SU-DHL-6 (cell line): ENCODE measurements at regions not wholly inside any gene's neighbourhood (a gene's known extent, or its start where the extent isn't known, plus 50 kb on each side); places are given as distances from the start of the nearest gene placed in this dataset.

Experiments used
- H2AFZ ChIP-seq: fragments of 200-600 bp; sonication (generic); 2 replicates; pipeline ENCODE4 v1.6.1; 2014; ENCODE audit warnings: low read depth, mild to moderate bottlenecking, moderate library complexity, mixed read lengths, antibody characterized with exemption, low read length; ENCODE audit not compliant: severe bottlenecking
- H3F3A ChIP-seq: fragments of 200-600 bp; shearing (Covaris generic); 2 replicates; pipeline ENCODE4 v1.6.0; 2016; ENCODE audit warnings: antibody characterized with exemption, mild to moderate bottlenecking; ENCODE audit not compliant: insufficient read depth
- H3K27ac ChIP-seq: fragments of 200-600 bp; sonication (generic); 2 replicates; pipeline ENCODE4 v1.5.1; 2016; ENCODE audit warnings: low read depth, mild to moderate bottlenecking, low read length, moderate library complexity, mixed read lengths
- H3K27me3 ChIP-seq: fragments of 200-600 bp; sonication (generic), shearing (Covaris generic); 2 replicates; pipeline ENCODE4 v1.6.0; 2014; ENCODE audit warnings: mild to moderate bottlenecking, low read length
- H3K36me3 ChIP-seq: fragments of 200-600 bp; sonication (generic); 2 replicates; pipeline ENCODE4 v1.6.1; 2014; ENCODE audit warnings: mild to moderate bottlenecking, low read length, mixed read lengths
- H3K4me2 ChIP-seq: fragments of 300-600, 200-600 bp; shearing (Covaris generic), sonication (generic); 2 replicates; pipeline ENCODE4 v1.6.0; 2014; ENCODE audit warnings: low read length, low read depth, mild to moderate bottlenecking; ENCODE audit not compliant: poor library complexity, severe bottlenecking
- H3K4me3 ChIP-seq: fragments of 200-600 bp; sonication (generic); 2 replicates; pipeline ENCODE4 v1.5.1; 2014; ENCODE audit warnings: antibody characterized with exemption, low read length, mild to moderate bottlenecking, mixed read lengths; ENCODE audit not compliant: insufficient read depth, poor library complexity, severe bottlenecking
- H3K79me2 ChIP-seq: fragments of 200-600 bp; sonication (generic); 2 replicates; pipeline ENCODE4 v1.6.1; 2014; ENCODE audit warnings: mild to moderate bottlenecking, low read length, moderate library complexity; ENCODE audit not compliant: insufficient read depth
- H3K9ac ChIP-seq: fragments of 200-600 bp; sonication (generic); 2 replicates; pipeline ENCODE4 v1.7.0; 2014; ENCODE audit warnings: mild to moderate bottlenecking, low read length
- H3K9me2 ChIP-seq: fragments of 200-600 bp; sonication (generic); replicated peaks from 2 replicates; pipeline ENCODE4 v1.6.1; 2014; ENCODE audit warnings: low read length; ENCODE audit not compliant: insufficient read depth
- H3K9me3 ChIP-seq: fragments of 200-600 bp; sonication (generic); 2 replicates; pipeline ENCODE4 v1.6.1; 2014; ENCODE audit warnings: low read length, mixed read lengths; ENCODE audit not compliant: insufficient read depth
- H4K20me1 ChIP-seq: fragments of 200-600 bp; sonication (generic); 2 replicates; pipeline ENCODE4 v1.6.1; 2014; ENCODE audit warnings: low read depth, mild to moderate bottlenecking, antibody characterized with exemption, low read length, moderate library complexity, mixed read lengths
- EZH2phosphoT487 ChIP-seq: fragments of 200-600 bp; sonication (generic), shearing (Covaris generic); conservative IDR thresholded peaks from 2 replicates; pipeline ENCODE4 v1.6.1; 2018; ENCODE audit warnings: mild to moderate bottlenecking, antibody characterized with exemption, low read length, moderate library complexity, mixed read lengths
- TF ChIP-seq, protein P1 (sequence below): fragments of 200-600 bp; sonication (generic); IDR thresholded peaks from one replicate; pipeline ENCODE4 v1.5.1; 2017; ENCODE audit warnings: antibody characterized with exemption, mild to moderate bottlenecking, low read length, moderate library complexity; ENCODE audit not compliant: insufficient read depth, poor library complexity, severe bottlenecking

DNA sequence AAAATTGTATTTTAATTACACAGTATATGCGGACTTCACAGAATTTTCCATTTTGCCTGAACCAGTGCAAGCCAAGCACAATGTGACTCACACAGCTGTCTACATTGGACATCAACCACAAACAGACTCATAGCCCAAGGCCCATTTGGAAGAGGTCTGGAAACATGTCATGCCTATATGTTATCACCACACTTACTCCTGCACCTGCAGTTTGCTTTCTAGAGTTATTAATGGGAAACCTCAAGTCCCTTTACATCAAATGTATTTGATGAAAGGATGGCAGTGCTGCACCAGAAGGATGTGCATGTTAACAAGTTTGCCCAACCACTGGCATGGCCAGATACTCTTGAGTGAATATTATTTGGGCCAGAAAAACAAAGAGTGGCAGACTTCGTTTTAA lies 548.9 kb upstream of the CDH2 start:
- H3K4me3 ChIP-seq, result no peak overlapping the region
- H4K20me1 ChIP-seq, result no peaks in the 10 kb centered on the region
- TF ChIP-seq, protein P1, sequence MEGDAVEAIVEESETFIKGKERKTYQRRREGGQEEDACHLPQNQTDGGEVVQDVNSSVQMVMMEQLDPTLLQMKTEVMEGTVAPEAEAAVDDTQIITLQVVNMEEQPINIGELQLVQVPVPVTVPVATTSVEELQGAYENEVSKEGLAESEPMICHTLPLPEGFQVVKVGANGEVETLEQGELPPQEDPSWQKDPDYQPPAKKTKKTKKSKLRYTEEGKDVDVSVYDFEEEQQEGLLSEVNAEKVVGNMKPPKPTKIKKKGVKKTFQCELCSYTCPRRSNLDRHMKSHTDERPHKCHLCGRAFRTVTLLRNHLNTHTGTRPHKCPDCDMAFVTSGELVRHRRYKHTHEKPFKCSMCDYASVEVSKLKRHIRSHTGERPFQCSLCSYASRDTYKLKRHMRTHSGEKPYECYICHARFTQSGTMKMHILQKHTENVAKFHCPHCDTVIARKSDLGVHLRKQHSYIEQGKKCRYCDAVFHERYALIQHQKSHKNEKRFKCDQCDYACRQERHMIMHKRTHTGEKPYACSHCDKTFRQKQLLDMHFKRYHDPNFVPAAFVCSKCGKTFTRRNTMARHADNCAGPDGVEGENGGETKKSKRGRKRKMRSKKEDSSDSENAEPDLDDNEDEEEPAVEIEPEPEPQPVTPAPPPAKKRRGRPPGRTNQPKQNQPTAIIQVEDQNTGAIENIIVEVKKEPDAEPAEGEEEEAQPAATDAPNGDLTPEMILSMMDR, result no peak
- no peak for TF ChIP-seq EZH2phosphoT487
- no peaks in the 10 kb centered on the region for H3K79me2 ChIP-seq
- H3K4me2 ChIP-seq, result no peak overlapping the region
- no peak overlapping the region for H2AFZ ChIP-seq
- no peaks in the 10 kb centered on the region for H3K27me3 ChIP-seq
- no peaks in the 10 kb centered on the region; the same call in 1 of the 2 replicates for H3K9me2 ChIP-seq
- no peaks in the 10 kb centered on the region for H3K9me3 ChIP-seq
- H3K9ac ChIP-seq, result no peak overlapping the region
- H3K36me3 ChIP-seq, result no peaks in the 10 kb centered on the region
- H3F3A ChIP-seq, result no peaks in the 10 kb centered on the region
- H3K27ac ChIP-seq, result no peak overlapping the region

GRCh38 chr18:28723506-28723905 lies 546.6 kb upstream of the CDH2 start:
- Histone ChIP-seq H2AFZ (no peak overlapping the region), H3K9me2 (no peaks in the 10 kb centered on the region; the same call in 1 of the 2 replicates), H3K9ac (no peak overlapping the region), H3K27me3 (no peaks in the 10 kb centered on the region), H3K79me2 (no peaks in the 10 kb centered on the region), H3K9me3 (no peaks in the 10 kb centered on the region), H3K4me2 (no peak overlapping the region), H3K27ac (no peak overlapping the region), H3K36me3 (no peaks in the 10 kb centered on the region), H3K4me3 (no peak overlapping the region), H4K20me1 (no peaks in the 10 kb centered on the region), H3F3A (no peaks in the 10 kb centered on the region)
- TF ChIP-seq EZH2phosphoT487, result no peak
- TF ChIP-seq, protein P1, result no peak

DNA sequence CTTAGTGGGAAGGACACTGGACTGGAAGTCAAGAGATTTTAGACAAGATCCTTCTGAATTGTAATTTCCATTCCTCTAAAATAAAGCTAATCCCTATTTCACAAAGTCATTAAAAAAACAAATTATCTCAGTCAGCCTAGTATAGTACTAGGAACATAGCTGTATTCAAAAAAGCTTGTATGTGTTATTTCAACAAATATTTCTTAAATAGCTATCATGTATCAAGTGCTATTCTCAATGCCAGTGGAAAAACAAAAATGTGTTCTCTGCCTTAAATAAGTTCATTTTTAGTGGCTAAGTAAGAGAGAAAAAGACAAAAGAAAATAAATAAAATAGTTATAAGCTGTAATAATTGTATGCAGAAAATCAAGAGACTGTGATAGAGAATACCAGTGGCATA lies 541.8 kb upstream of the CDH2 start:
- Histone ChIP-seq H3K9me3 (no peaks in the 10 kb centered on the region), H3K27ac (no peak overlapping the region), H3K79me2 (no peaks in the 10 kb centered on the region), H3K36me3 (no peaks in the 10 kb centered on the region), H3K27me3 (no peaks in the 10 kb centered on the region), H4K20me1 (no peaks in the 10 kb centered on the region), H3K9ac (no peak overlapping the region), H3K9me2 (no peaks in the 10 kb centered on the region), H2AFZ (no peak overlapping the region), H3F3A (no peaks in the 10 kb centered on the region), H3K4me2 (no peak overlapping the region), H3K4me3 (no peak overlapping the region)
- TF ChIP-seq EZH2phosphoT487, result no peak
- TF ChIP-seq, protein P1, result no peak
